ENCODE measurements at regions not wholly inside any gene's neighbourhood (a gene's known extent, or its start where the extent isn't known, plus 50 kb on each side); places are given as distances from the start of the nearest gene placed in this dataset.

DNA sequence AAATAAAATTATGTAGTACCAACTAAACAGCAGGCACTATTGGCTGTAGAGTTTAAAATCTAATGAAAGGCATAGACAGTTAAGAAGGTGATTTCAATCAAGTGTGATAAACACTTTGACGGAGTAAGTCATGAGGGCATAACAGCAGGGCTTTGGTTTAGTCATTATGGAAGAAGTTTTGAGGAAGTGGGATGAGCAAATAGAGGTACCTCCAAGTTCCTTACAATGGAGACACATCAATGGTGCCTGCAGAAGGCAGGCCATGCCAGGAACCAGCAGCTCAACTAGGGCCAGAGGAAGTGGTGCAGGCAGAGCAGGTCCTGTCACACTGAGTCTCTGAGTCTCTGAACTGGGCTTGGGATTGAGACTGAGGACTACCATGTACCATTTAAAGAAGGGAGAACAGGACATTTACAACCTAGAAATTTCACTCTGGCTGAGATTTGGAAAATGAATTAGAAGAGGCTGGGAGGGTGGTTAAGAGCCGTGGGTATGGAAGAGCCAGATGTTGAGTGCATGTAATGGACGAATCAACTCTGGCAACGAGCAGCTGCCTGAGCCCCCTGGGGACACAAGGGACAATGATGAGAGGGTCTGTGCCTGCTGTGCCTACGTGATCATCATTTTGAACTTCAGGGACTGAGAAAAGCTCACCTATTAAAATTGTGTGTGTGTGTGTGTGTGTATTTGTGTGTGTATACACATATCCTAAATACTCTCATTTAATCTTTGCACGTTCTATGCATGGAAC, 208.7 kb upstream of the POM121L12 start:
- DNase-seq (ENCODE audit: low spot score), result no peak

DNA sequence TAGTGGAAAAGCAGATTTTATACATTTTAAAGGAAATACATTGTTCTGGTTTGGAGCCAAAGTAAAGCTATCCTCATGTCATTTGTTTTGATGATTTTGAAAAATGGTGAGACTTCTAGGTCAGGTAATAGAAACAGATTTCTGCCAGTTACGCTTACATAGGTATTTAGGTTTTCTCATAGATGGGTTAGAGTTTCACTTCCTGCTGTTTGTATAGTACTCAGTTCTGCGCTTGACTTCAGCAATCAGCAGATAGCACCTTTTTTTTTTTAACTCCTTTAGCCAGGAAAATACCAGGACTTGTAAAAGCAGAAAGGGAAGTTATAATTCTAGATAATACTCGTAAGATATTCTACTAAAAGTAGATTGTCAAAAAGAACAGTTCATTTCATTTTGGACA, 209.8 kb upstream of the POM121L12 start:
- no peaks in the 10 kb centered on the region for H3K4me1 Mint-ChIP-seq (ENCODE audit: low read depth)
- no peaks in the 10 kb centered on the region for H3K27me3 Mint-ChIP-seq (ENCODE audit: low read depth)
- no peaks in the 10 kb centered on the region for H3K36me3 Mint-ChIP-seq (ENCODE audit: low read depth)
- no peak overlapping the region for H3K4me3 Mint-ChIP-seq (ENCODE audit: unreplicated experiment)
- TF ChIP-seq, protein P1, sequence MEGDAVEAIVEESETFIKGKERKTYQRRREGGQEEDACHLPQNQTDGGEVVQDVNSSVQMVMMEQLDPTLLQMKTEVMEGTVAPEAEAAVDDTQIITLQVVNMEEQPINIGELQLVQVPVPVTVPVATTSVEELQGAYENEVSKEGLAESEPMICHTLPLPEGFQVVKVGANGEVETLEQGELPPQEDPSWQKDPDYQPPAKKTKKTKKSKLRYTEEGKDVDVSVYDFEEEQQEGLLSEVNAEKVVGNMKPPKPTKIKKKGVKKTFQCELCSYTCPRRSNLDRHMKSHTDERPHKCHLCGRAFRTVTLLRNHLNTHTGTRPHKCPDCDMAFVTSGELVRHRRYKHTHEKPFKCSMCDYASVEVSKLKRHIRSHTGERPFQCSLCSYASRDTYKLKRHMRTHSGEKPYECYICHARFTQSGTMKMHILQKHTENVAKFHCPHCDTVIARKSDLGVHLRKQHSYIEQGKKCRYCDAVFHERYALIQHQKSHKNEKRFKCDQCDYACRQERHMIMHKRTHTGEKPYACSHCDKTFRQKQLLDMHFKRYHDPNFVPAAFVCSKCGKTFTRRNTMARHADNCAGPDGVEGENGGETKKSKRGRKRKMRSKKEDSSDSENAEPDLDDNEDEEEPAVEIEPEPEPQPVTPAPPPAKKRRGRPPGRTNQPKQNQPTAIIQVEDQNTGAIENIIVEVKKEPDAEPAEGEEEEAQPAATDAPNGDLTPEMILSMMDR (IDR thresholded peaks at IDR 0.05), result no peak
- DNase-seq (ENCODE audit: low spot score), result no peak
- H3K9me3 Mint-ChIP-seq (ENCODE audit: low read depth), result peaks cover 22% of the 10 kb centered on the region
- no peak overlapping the region for H3K27ac Mint-ChIP-seq (ENCODE audit: unreplicated experiment)

More for the DNA sequence above, 208.7 kb upstream of the POM121L12 start:
- peaks cover 18% of the 10 kb centered on the region for H3K9me3 Mint-ChIP-seq (ENCODE audit: low read depth)
- H3K27me3 Mint-ChIP-seq (ENCODE audit: low read depth), result no peaks in the 10 kb centered on the region
- no peak overlapping the region for H3K27ac Mint-ChIP-seq (ENCODE audit: unreplicated experiment)
- TF ChIP-seq, protein P1 (IDR thresholded peaks at IDR 0.05), result no peak
- no peak overlapping the region for H3K4me3 Mint-ChIP-seq (ENCODE audit: unreplicated experiment)
- no peaks in the 10 kb centered on the region for H3K36me3 Mint-ChIP-seq (ENCODE audit: low read depth)
- H3K4me1 Mint-ChIP-seq (ENCODE audit: low read depth), result no peaks in the 10 kb centered on the region

DNA sequence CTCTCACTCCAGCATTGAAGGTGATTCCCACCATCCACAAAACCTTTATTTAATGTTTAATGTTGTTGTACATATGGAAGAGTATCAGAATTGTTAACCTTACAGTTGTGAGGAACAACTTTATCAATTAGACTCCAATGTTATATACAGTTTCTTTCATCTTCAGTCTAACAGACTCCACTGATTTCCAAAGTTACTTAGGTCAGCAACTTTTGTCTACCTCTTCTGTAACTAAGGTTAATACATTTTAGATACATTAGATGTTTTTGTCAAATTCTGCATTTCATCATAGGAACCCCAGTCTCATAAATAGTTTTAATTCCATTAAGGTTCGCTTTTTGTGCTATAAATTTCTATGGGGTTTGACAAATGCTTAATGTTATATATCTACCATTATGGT, 223.9 kb upstream of the POM121L12 start:
- H3K4me1 Mint-ChIP-seq (ENCODE audit: low read depth), result no peaks in the 10 kb centered on the region
- no peak overlapping the region for H3K4me3 Mint-ChIP-seq (ENCODE audit: unreplicated experiment)
- TF ChIP-seq, protein P1 (IDR thresholded peaks at IDR 0.05), result no peak

DNA sequence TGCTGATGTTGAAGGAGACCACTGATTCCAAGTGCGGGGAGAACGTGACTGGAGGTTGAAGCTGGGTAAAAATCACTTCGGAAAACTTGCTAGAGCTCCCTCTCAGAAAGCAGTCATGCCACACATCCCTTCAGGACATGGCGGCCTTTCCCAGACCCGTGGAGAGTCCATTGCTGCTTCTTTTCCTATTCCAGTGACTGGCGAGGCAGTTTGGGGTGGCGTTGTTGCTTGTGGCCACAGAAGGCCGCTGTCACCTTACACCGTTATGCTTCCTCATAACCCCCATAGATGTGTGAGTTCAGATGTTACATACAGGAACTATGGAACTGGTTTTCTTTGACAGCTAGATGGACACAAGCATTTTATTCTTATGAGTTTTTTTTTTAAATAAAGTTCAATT, 235.6 kb upstream of the POM121L12 start:
- no peak for DNase-seq (ENCODE audit: low spot score)
- no peaks in the 10 kb centered on the region for H3K36me3 Mint-ChIP-seq (ENCODE audit: low read depth)
- no peak overlapping the region for H3K27ac Mint-ChIP-seq (ENCODE audit: unreplicated experiment)
- no peaks in the 10 kb centered on the region for H3K4me1 Mint-ChIP-seq (ENCODE audit: low read depth)
- TF ChIP-seq, protein P1 (IDR thresholded peaks at IDR 0.05), result no peak
- H3K4me3 Mint-ChIP-seq (ENCODE audit: unreplicated experiment), result no peak overlapping the region
- no peaks in the 10 kb centered on the region for H3K27me3 Mint-ChIP-seq (ENCODE audit: low read depth)
- H3K9me3 Mint-ChIP-seq (ENCODE audit: low read depth), result peaks cover 22% of the 10 kb centered on the region

More for the DNA sequence above, 223.9 kb upstream of the POM121L12 start:
- H3K27ac Mint-ChIP-seq (ENCODE audit: unreplicated experiment), result no peak overlapping the region
- H3K36me3 Mint-ChIP-seq (ENCODE audit: low read depth), result no peaks in the 10 kb centered on the region
- DNase-seq (ENCODE audit: low spot score), result no peak
- H3K27me3 Mint-ChIP-seq (ENCODE audit: low read depth), result no peaks in the 10 kb centered on the region
- peaks cover 14% of the 10 kb centered on the region for H3K9me3 Mint-ChIP-seq (ENCODE audit: low read depth)

DNA sequence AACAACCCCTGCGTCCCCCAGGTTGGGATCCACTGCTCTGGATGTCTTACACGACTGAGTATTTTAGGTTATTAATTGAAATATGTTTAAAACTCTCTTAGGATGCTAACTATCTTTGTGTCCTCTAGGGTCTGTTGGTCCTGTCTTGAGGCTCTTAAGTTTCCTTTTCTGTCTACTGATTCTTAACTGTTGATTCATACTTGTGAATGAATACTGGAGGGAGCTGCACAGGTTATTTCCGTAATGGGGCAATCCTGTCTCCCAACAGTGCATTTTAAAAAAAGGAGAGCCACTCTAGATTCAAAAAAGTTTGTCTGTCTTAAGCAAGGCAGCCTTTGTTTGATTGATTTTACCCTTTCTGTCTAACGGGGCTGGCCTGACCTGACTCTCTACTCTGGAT, 237.6 kb upstream of the POM121L12 start:
- Mint-ChIP-seq H3K4me1 (ENCODE audit: low read depth) (no peaks in the 10 kb centered on the region), H3K27ac (ENCODE audit: unreplicated experiment) (no peak overlapping the region), H3K4me3 (ENCODE audit: unreplicated experiment) (no peak overlapping the region), H3K27me3 (ENCODE audit: low read depth) (no peaks in the 10 kb centered on the region), H3K9me3 (ENCODE audit: low read depth) (peaks cover 22% of the 10 kb centered on the region), H3K36me3 (ENCODE audit: low read depth) (no peaks in the 10 kb centered on the region)
- TF ChIP-seq, protein P1 (IDR thresholded peaks at IDR 0.05), result no peak
- no peak for DNase-seq (ENCODE audit: low spot score)

Data from chondrocyte (in vitro differentiated cells).